ENCODE measurements at regions not wholly inside any gene's neighbourhood (a gene's known extent, or its start where the extent isn't known, plus 50 kb on each side); places are given as distances from the start of the nearest gene placed in this dataset.

DNA sequence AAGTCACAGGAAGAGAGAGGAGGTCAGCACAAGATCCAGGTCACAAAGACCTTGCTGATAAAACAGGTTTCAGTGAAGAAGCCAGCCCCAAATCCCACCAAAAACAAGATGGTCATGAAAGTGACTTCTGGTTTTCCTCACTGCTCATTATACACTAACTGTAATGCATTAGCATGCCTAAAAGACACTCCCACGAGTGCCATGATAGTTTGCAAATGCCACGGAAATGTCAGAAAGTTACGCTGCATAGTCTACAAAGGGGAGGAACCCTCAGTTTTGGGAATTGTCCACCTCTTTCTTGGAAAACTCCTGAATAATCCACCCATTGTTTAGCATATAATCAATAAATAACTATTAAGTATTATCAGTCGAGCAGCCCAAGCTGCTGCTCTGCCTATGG lies 427.2 kb downstream of the RFPL4B start:
- no peak for DNase-seq (ENCODE audit: low read depth in 4 of 4, low spot score in 3 of 4)

- peak; percentile 68 to 78 (median 74) for DNase-seq (ENCODE audit: low read depth in 4 of 4, low spot score in 3 of 4)
Measured at GRCh38 chr6:112780498-112781096, 433.5 kb downstream of the RFPL4B start.

DNA sequence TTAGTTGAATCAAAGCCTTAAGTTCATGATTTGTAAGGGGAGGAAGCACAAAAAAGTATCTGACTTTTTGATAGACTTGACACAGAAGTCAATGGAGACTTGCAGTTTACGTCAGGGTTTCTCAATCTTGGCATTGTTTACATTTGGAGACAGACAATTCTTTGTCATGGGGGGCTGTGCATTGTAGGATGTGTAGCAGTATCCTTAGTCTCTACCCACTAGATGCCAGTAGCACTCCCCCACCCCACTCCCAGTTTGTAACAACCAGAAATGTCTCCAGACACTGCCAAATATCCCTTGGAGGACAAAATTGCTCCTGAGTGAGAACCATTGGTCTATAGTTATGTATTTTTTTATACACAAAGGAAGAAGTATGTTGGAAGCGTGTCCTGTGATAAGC lies 434.1 kb downstream of the RFPL4B start:
- DNase-seq (ENCODE audit: low read depth in 4 of 4, low spot score in 3 of 4), result no peak

- DNase-seq (ENCODE audit: low read depth in 4 of 4, low spot score in 3 of 4), result no peak
Measured at GRCh38 chr6:112785408-112785807, 438.3 kb downstream of the RFPL4B start.

GRCh38 chr6:112786801-112787200 lies 439.7 kb downstream of the RFPL4B start:
- no peak for DNase-seq (ENCODE audit: low read depth in 4 of 4, low spot score in 3 of 4)

GRCh38 chr6:112787371-112787770 lies 440.2 kb downstream of the RFPL4B start:
- no peak for DNase-seq (ENCODE audit: low read depth in 4 of 4, low spot score in 3 of 4)

DNA sequence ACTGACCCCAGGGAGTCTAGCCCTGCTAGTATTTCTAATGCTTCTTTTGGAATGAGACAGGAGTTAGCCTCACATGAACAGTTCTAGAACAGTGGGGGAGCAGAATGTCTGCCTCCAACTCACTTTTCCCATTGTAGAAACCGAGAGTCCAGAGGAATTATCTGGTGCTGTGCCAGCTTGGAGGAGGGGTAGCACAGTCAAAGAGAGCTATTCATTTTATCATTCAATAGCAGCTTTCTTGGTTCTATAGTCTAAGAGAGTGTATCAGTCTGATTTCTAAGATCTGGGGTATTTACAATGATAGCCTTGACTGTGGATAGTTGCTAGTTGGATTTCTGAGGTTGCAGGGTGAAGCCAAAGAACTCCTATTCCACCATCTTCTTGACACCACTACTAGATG lies 448.2 kb downstream of the RFPL4B start:
- DNase-seq (ENCODE audit: low read depth in 4 of 4, low spot score in 3 of 4), result no peak

- no peak for DNase-seq (ENCODE audit: low read depth in 4 of 4, low spot score in 3 of 4)
Measured at GRCh38 chr6:112796712-112797111, 449.6 kb downstream of the RFPL4B start.

- DNase-seq (ENCODE audit: low read depth in 4 of 4, low spot score in 3 of 4), result no peak
Measured at GRCh38 chr6:112799889-112800288, 452.8 kb downstream of the RFPL4B start.

DNA sequence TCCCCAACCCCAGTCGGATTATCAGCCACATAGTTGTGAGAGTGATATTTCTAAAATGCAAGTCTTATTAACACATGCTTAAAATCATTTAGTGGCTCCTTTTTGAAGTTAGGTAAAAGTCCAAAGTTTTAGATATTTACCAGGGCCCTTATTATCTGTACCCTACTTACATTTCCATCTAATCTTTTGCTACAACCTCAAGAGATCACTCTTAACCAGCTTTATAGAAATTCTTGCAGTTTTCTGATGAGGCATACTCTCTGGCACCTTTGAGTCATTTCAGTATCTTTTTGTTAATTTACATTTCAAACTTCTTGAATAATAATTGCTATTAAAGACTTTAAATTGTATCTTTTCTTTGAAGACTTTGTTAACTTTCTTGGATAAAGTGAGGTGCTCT lies 453.3 kb downstream of the RFPL4B start:
- DNase-seq (ENCODE audit: low read depth in 4 of 4, low spot score in 3 of 4), result no peak

- DNase-seq (ENCODE audit: low read depth in 4 of 4, low spot score in 3 of 4), result no peak
Measured at GRCh38 chr6:112800916-112801315, 453.8 kb downstream of the RFPL4B start.

GRCh38 chr6:112801468-112802080 lies 454.4 kb downstream of the RFPL4B start:
- no peak for DNase-seq (ENCODE audit: low read depth in 4 of 4, low spot score in 3 of 4)

DNA sequence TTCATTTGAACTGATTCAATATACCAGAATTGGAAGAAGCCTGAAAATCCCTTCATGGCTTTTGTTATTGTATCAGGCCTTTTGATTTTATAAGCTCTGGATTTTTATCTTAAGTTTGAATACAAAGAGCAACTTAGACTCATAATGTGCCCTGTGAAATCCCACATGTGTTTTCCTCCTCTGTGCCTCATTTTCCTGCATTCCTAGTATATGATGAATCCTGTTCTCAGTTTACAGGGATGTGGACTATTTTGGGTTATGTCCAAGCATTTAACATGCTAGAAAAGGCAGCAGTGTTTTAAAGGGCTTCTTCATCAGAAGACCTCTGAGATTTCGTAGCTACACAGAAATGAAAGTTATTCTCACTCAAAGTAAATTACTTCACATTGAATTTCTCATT lies 455.0 kb downstream of the RFPL4B start:
- DNase-seq (ENCODE audit: low read depth in 4 of 4, low spot score in 3 of 4), result no peak

GRCh38 chr6:112804638-112805330 lies 457.7 kb downstream of the RFPL4B start:
- no peak for DNase-seq (ENCODE audit: low read depth in 4 of 4, low spot score in 3 of 4)

DNA sequence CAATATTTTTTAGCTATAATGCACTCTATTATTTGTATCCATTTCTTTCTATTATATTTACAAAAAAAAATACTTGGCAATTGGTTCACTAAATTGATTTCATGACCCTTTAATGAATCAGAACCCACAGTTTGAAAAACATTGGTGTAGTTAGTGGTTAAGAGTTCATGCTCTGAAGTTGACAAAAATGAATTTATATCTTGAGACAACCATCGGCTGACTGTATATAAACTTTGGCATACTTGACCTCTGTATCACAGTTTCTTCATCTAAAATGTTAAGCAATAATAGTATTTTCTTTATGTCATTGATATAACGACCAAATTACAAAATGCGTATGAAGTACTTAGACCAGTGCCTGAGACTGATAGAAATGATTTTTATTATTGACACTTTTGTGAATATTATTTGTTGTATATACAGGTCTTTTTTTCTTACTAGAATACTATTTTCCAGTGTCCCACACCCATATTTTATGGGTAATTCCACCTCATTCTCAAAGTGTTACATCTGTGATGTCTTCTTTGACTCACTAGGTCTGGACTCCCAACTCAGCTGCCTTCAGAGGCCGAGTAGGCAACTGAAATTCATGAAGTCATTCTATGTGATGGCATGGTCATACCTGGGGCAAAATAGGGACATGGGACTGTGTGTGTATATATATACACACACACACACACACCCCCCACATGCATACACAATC lies 459.2 kb downstream of the RFPL4B start:
- no peak for DNase-seq (ENCODE audit: low read depth in 4 of 4, low spot score in 3 of 4)

DNA sequence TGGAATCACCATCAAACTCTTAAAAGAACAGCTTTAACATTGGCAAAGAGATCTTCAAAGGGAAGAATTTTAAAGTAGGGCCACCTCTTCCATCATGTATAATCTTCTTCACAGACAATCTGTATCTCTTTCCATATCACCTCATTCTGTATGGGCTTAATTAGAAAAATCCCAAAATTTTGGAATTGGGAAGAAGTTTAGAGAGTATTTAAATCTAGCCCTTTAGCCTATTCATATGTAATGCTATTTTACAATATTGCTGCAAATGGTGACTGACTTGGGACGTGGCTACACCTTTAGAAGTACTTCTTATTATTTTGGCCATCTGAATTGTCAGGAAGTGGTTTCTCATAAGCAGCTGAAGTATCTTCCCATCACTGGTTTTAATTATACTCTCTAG lies 474.3 kb downstream of the RFPL4B start:
- DNase-seq (ENCODE audit: low read depth in 4 of 4, low spot score in 3 of 4), result no peak

DNA sequence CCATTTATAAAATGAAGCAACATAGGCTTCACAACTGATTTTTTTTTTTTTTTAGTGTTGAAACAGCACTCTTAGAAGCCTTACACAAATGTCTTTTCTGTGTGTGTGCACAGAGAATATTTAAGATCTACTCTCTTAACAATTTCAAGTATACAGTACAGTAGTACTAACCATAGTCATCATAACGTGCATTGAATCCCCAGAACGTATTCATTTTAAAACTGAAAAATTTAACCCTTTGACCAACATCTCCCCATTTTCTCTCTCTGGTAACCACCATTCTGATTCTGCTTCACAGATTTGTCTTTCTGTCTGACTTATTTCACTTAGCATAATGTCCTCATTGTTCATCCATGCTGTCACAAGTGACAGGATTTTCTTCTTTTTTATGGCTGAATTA lies 475.6 kb downstream of the RFPL4B start:
- DNase-seq (ENCODE audit: low read depth in 4 of 4, low spot score in 3 of 4), result no peak

- no peak for DNase-seq (ENCODE audit: low read depth in 4 of 4, low spot score in 3 of 4)
Measured at GRCh38 chr6:112827793-112828192, 480.7 kb downstream of the RFPL4B start.

GRCh38 chr6:112831022-112831421 lies 483.9 kb downstream of the RFPL4B start:
- no peak for DNase-seq (ENCODE audit: low read depth in 4 of 4, low spot score in 3 of 4)

DNA sequence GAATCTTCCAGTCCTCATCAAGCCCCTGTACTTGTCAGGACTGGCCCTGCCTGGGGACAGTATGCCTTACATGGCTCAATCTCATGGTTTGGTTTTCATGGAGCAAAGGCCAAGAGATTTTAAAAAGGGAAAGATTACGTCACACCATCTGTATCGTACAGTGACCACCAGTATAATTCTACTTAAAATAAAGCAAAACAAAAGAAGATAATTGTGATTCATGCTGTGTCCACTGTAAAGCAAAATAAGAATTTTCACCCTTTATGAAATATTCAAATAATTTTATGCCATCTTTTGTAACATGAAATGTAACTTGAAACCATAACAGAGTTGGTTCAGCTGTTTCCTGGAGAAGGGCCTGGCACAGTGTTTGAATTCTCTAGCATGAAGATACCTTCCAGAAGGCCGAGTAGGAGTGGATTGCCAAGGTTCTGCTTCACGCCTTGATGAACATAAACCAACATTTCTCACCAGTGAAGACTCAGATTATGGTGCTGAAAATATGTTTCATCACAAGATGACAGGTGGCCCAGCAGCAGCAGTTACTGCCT lies 486.5 kb downstream of the RFPL4B start:
- DNase-seq (ENCODE audit: low read depth in 4 of 4, low spot score in 3 of 4), result no peak

- no peak for DNase-seq (ENCODE audit: low read depth in 4 of 4, low spot score in 3 of 4)
Measured at GRCh38 chr6:112835078-112835477, 487.9 kb downstream of the RFPL4B start.

All from right renal pelvis (tissue), 4 donors.